OCI-M2 (cell line): ENCODE measurements at regions not wholly inside any gene's neighbourhood (a gene's known extent, or its start where the extent isn't known, plus 50 kb on each side); places are given as distances from the start of the nearest gene placed in this dataset.
"Not testable (repeated sequence)": the region's sequence is repeated elsewhere in the genome, so short reads cannot be mapped to it uniquely, and the experiment has no call there.

ENCODE experiments used
- DNase-seq: peaks from one replicate; lab custom pipeline; 2025; ENCODE audit not compliant: unreplicated experiment; lab: John Stamatoyannopoulos, UW

- DNase-seq, result not testable (repeated sequence)
Observed at GRCh38 chr10:78096486-78096885, 62.8 kb downstream of the RPS24 start.

GRCh38 chr10:78102593-78102992 lies 68.9 kb downstream of the RPS24 start:
- not testable (repeated sequence) for DNase-seq

- DNase-seq, result no peak
Observed at GRCh38 chr10:78109210-78109609, 75.5 kb downstream of the RPS24 start.

- no peak for DNase-seq
Observed at GRCh38 chr10:78115135-78115853, 81.6 kb downstream of the RPS24 start.

- DNase-seq, result no peak
Observed at GRCh38 chr10:78116361-78116760, 82.7 kb downstream of the RPS24 start.

- no peak for DNase-seq
Observed at GRCh38 chr10:78118591-78118990, 84.9 kb downstream of the RPS24 start.

- no peak for DNase-seq
Observed at GRCh38 chr10:78121801-78122200, 88.1 kb downstream of the RPS24 start.

- no peak for DNase-seq
Observed at GRCh38 chr10:78124167-78124566, 90.5 kb downstream of the RPS24 start.

- no peak for DNase-seq
Observed at GRCh38 chr10:78129211-78129610, 95.5 kb downstream of the RPS24 start.

- no peak for DNase-seq
Observed at GRCh38 chr10:78130966-78131710, 97.5 kb downstream of the RPS24 start.

- DNase-seq, result no peak
Observed at GRCh38 chr10:78134773-78135306, 101.2 kb downstream of the RPS24 start.

- no peak for DNase-seq
Observed at GRCh38 chr10:78137147-78137546, 103.5 kb downstream of the RPS24 start.

GRCh38 chr10:78139341-78139740 lies 105.7 kb downstream of the RPS24 start:
- DNase-seq, result no peak

- no peak for DNase-seq
Observed at GRCh38 chr10:78140066-78140630, 106.5 kb downstream of the RPS24 start.

GRCh38 chr10:78143576-78143975 lies 109.9 kb downstream of the RPS24 start:
- DNase-seq, result no peak

GRCh38 chr10:78146200-78146599 lies 112.5 kb downstream of the RPS24 start:
- no peak for DNase-seq

- DNase-seq, result no peak
Observed at GRCh38 chr10:78147202-78147601, 113.5 kb downstream of the RPS24 start.

GRCh38 chr10:78148216-78148960 lies 114.7 kb downstream of the RPS24 start:
- no peak for DNase-seq

GRCh38 chr10:78148961-78149612 lies 115.4 kb downstream of the RPS24 start:
- DNase-seq, result no peak

- DNase-seq, result no peak
Observed at GRCh38 chr10:78150756-78151155, 117.1 kb downstream of the RPS24 start.

GRCh38 chr10:78155722-78156121 lies 122.1 kb downstream of the RPS24 start:
- DNase-seq, result no peak
